ENCODE measurements at regions not wholly inside any gene's neighbourhood (a gene's known extent, or its start where the extent isn't known, plus 50 kb on each side); places are given as distances from the start of the nearest gene placed in this dataset.

- no peak overlapping the region for H3K4me3 ChIP-seq (ENCODE audit: low read depth in 1 of 2, low read length in 2 of 2)
- no peaks in the 10 kb centered on the region for H3K79me2 ChIP-seq (ENCODE audit: insufficient read depth, low read length)
- no peak overlapping the region for H3K9ac ChIP-seq (ENCODE audit: low read depth, low read length)
- no peak for DNase-seq
- H3K27me3 ChIP-seq (ENCODE audit: insufficient read depth, low read length, poor library complexity) = no peaks in the 10 kb centered on the region
- no peak overlapping the region for H2AFZ ChIP-seq (ENCODE audit: low read depth, low read length)
- TF ChIP-seq CTCF (IDR thresholded peaks at IDR 0.05; ENCODE audit: borderline replicate concordance, extremely low read depth, low read length, poor library complexity, severe bottlenecking) (no peak), EZH2 (IDR thresholded peaks at IDR 0.05; ENCODE audit: borderline replicate concordance, low read depth, low read length, severe bottlenecking) (no peak)
- no peak overlapping the region for H3K27ac ChIP-seq (ENCODE audit: low read length)
- no peaks in the 10 kb centered on the region for H3K9me3 ChIP-seq (ENCODE audit: insufficient read depth, low read length, severe bottlenecking)
- H4K20me1 ChIP-seq (ENCODE audit: insufficient read depth, low read length) = no peaks in the 10 kb centered on the region
- no peaks in the 10 kb centered on the region for H3K36me3 ChIP-seq (ENCODE audit: insufficient read depth, low read length)
- no peaks in the 10 kb centered on the region for H3K4me1 ChIP-seq (ENCODE audit: insufficient read depth, low read length)
- no peak for ATAC-seq (ENCODE audit: insufficient read depth, low read depth)
- H3K4me2 ChIP-seq (ENCODE audit: insufficient read depth, low read length) = no peak overlapping the region
Measured at GRCh38 chr10:33722067-33722466, 387.6 kb upstream of the NRP1 start.

- H3K27me3 ChIP-seq (ENCODE audit: insufficient read depth, low read length, poor library complexity) = no peaks in the 10 kb centered on the region
- ATAC-seq (ENCODE audit: insufficient read depth, low read depth) = no peak
- H3K27ac ChIP-seq (ENCODE audit: low read length) = no peak overlapping the region
- no peak overlapping the region for H3K4me2 ChIP-seq (ENCODE audit: insufficient read depth, low read length)
- H3K36me3 ChIP-seq (ENCODE audit: insufficient read depth, low read length) = no peaks in the 10 kb centered on the region
- H4K20me1 ChIP-seq (ENCODE audit: insufficient read depth, low read length) = no peaks in the 10 kb centered on the region
- H3K4me1 ChIP-seq (ENCODE audit: insufficient read depth, low read length) = no peaks in the 10 kb centered on the region
- TF ChIP-seq EZH2 (IDR thresholded peaks at IDR 0.05; ENCODE audit: borderline replicate concordance, low read depth, low read length, severe bottlenecking) (no peak), CTCF (IDR thresholded peaks at IDR 0.05; ENCODE audit: borderline replicate concordance, extremely low read depth, low read length, poor library complexity, severe bottlenecking) (no peak)
- no peak overlapping the region for H2AFZ ChIP-seq (ENCODE audit: low read depth, low read length)
- H3K9ac ChIP-seq (ENCODE audit: low read depth, low read length) = no peak overlapping the region
- H3K79me2 ChIP-seq (ENCODE audit: insufficient read depth, low read length) = no peaks in the 10 kb centered on the region
- no peaks in the 10 kb centered on the region for H3K9me3 ChIP-seq (ENCODE audit: insufficient read depth, low read length, severe bottlenecking)
- DNase-seq = no peak
- no peak overlapping the region for H3K4me3 ChIP-seq (ENCODE audit: low read depth in 1 of 2, low read length in 2 of 2)
Measured at GRCh38 chr10:33721509-33721908, 387.0 kb upstream of the NRP1 start.

GRCh38 chr10:33720161-33720560, 385.7 kb upstream of the NRP1 start:
- no peak overlapping the region for H3K4me3 ChIP-seq (ENCODE audit: low read depth in 1 of 2, low read length in 2 of 2)
- no peaks in the 10 kb centered on the region for H3K79me2 ChIP-seq (ENCODE audit: insufficient read depth, low read length)
- H3K36me3 ChIP-seq (ENCODE audit: insufficient read depth, low read length) = no peaks in the 10 kb centered on the region
- H3K27ac ChIP-seq (ENCODE audit: low read length) = no peak overlapping the region
- H4K20me1 ChIP-seq (ENCODE audit: insufficient read depth, low read length) = no peaks in the 10 kb centered on the region
- no peak overlapping the region for H3K4me2 ChIP-seq (ENCODE audit: insufficient read depth, low read length)
- DNase-seq (no peak), ATAC-seq (ENCODE audit: insufficient read depth, low read depth) (no peak)
- no peak overlapping the region for H3K9ac ChIP-seq (ENCODE audit: low read depth, low read length)
- TF ChIP-seq EZH2 (IDR thresholded peaks at IDR 0.05; ENCODE audit: borderline replicate concordance, low read depth, low read length, severe bottlenecking) = no peak
- no peak for TF ChIP-seq CTCF (IDR thresholded peaks at IDR 0.05; ENCODE audit: borderline replicate concordance, extremely low read depth, low read length, poor library complexity, severe bottlenecking)
- no peaks in the 10 kb centered on the region for H3K4me1 ChIP-seq (ENCODE audit: insufficient read depth, low read length)
- H3K27me3 ChIP-seq (ENCODE audit: insufficient read depth, low read length, poor library complexity) = no peaks in the 10 kb centered on the region
- no peaks in the 10 kb centered on the region for H3K9me3 ChIP-seq (ENCODE audit: insufficient read depth, low read length, severe bottlenecking)
- H2AFZ ChIP-seq (ENCODE audit: low read depth, low read length) = no peak overlapping the region
